H1 (cell line): ENCODE measurements at regions not wholly inside any gene's neighbourhood (a gene's known extent, or its start where the extent isn't known, plus 50 kb on each side); places are given as distances from the start of the nearest gene placed in this dataset.

Experiments used
- CTCF ChIA-PET: fragments of 300-600 bp; sonication (Branson Sonifier 250); formaldehyde crosslinking; loops from one replicate; lab custom pipeline; 2021; ENCODE audit not compliant: partially characterized antibody; lab: Charles Lee
- POLR2A ChIA-PET: fragments of 300-600 bp; sonication (Branson Sonifier 250); formaldehyde crosslinking; loops from one replicate; lab custom pipeline; 2021; ENCODE audit warnings: inconsistent platforms; ENCODE audit not compliant: partially characterized antibody; lab: Charles Lee
- DNase-seq, 2 experiments: peaks; one replicate each; pipeline versions ENCODE4 v3.0.0 to v3.0.0-alpha.2; 2010 to 2022; ENCODE audit warnings: low spot score in 2 of 2, low read depth in 1 of 2, mixed read lengths in 1 of 2
- FAIRE-seq: peaks from 2 replicates; lab custom pipeline; 2011; peaks lifted over from hg19 to GRCh38; lab: Jason Lieb, UNC
- H2AFZ ChIP-seq: 2 replicates; pipeline ENCODE4 v1.8.1; 2012; ENCODE audit warnings: low read length, inconsistent platforms
- H2AK5ac ChIP-seq: 2 replicates; pipeline ENCODE4 v1.6.1; 2013; ENCODE audit warnings: low read depth, low read length
- H2BK120ac ChIP-seq: replicated peaks from 2 replicates; pipeline ENCODE3; 2013; ENCODE audit warnings: low read depth, low read length, inconsistent platforms
- H2BK12ac ChIP-seq: 2 replicates; pipeline ENCODE4 v1.6.1; 2013; ENCODE audit warnings: low read depth, low read length
- H2BK15ac ChIP-seq: 2 replicates; pipeline ENCODE4 v1.6.1; 2013; ENCODE audit warnings: low read length
- H2BK20ac ChIP-seq: 2 replicates; pipeline ENCODE4 v1.6.1; 2013; ENCODE audit warnings: low read length
- H2BK5ac ChIP-seq: 2 replicates; pipeline ENCODE4 v1.6.1; 2013; ENCODE audit warnings: low read depth, low read length
- H3K14ac ChIP-seq: 2 replicates; pipeline ENCODE4 v1.6.1; 2013; ENCODE audit warnings: inconsistent platforms; ENCODE audit not compliant: insufficient read length
- H3K18ac ChIP-seq: 2 replicates; pipeline ENCODE4 v1.6.1; 2013; ENCODE audit warnings: low read length; ENCODE audit errors: extremely low read depth
- H3K23ac ChIP-seq: 2 replicates; pipeline ENCODE4 v1.6.1; 2013; ENCODE audit warnings: inconsistent platforms; ENCODE audit not compliant: insufficient read length
- H3K23me2 ChIP-seq: 2 replicates; pipeline ENCODE4 v1.6.1; 2013; ENCODE audit warnings: low read depth, low read length
- H3K27ac ChIP-seq: 2 replicates; pipeline ENCODE4 v1.6.1; 2011; ENCODE audit warnings: low read depth, low read length, inconsistent platforms
- H3K27me3 ChIP-seq, 4 experiments: replicated peaks in 1 of 4; 1 replicate in 1 of 4; 2 replicates in 3 of 4; pipeline versions ENCODE4 v1.6.1 to v1.8.1; 2011 to 2013; ENCODE audit warnings: low read length in 3 of 4, mild to moderate bottlenecking in 3 of 4, inconsistent platforms in 2 of 4, mixed read lengths in 2 of 4, moderate library complexity in 1 of 4; ENCODE audit not compliant: control insufficient read depth in 3 of 4, insufficient read depth in 3 of 4; ENCODE audit errors: extremely low read depth in 1 of 4
- H3K36me3 ChIP-seq, 4 experiments: 2 replicates each; pipeline versions ENCODE4 v1.6.1 to v1.8.1; 2011 to 2013; ENCODE audit warnings: mild to moderate bottlenecking in 4 of 4, low read length in 3 of 4, moderate library complexity in 2 of 4, control low read depth in 1 of 4, inconsistent platforms in 1 of 4; ENCODE audit not compliant: insufficient read depth in 4 of 4, control insufficient read depth in 2 of 4
- H3K4ac ChIP-seq: replicated peaks from 2 replicates; pipeline ENCODE3; 2013; ENCODE audit warnings: low read length, low read depth, mixed read lengths, inconsistent platforms; ENCODE audit not compliant: insufficient read length
- H3K4me1 ChIP-seq, 4 experiments: replicated peaks in 1 of 4; 1 replicate in 1 of 4; 2 replicates in 3 of 4; pipeline versions ENCODE4 v1.6.1 to v1.8.1; 2011 to 2013; ENCODE audit warnings: low read length in 3 of 4, inconsistent platforms in 2 of 4, mixed read lengths in 1 of 4; ENCODE audit not compliant: insufficient read depth in 4 of 4, control insufficient read depth in 3 of 4
- H3K4me2 ChIP-seq, 2 experiments: 2 replicates each; pipeline versions ENCODE4 v1.6.1 to v1.8.1; 2011 to 2013; ENCODE audit warnings: low read depth in 2 of 2, low read length in 2 of 2, control low read depth in 1 of 2, inconsistent platforms in 1 of 2, mild to moderate bottlenecking in 1 of 2; ENCODE audit not compliant: insufficient read depth in 1 of 2
- H3K4me3 ChIP-seq, 4 experiments: fragments of 200-600, 300-600 bp in 1 of 4; sonication (generic), shearing (Covaris generic), sonication (Bioruptor Twin) in 1 of 4; 2 replicates each; pipeline versions ENCODE4 v1.5.1 to v1.8.1; 2011 to 2016; ENCODE audit warnings: low read length in 4 of 4, low read depth in 3 of 4, control low read depth in 2 of 4, inconsistent platforms in 2 of 4, mild to moderate bottlenecking in 2 of 4, mixed read lengths in 1 of 4, moderate library complexity in 1 of 4; ENCODE audit not compliant: insufficient read depth in 2 of 4; ENCODE audit errors: extremely low read depth in 1 of 4
- H3K56ac ChIP-seq: replicated peaks from 2 replicates; pipeline ENCODE3; 2013; ENCODE audit warnings: low read depth, mild to moderate bottlenecking, mixed read lengths, low read length, inconsistent platforms; ENCODE audit not compliant: insufficient read length
- H3K79me1 ChIP-seq: 2 replicates; pipeline ENCODE4 v1.6.1; 2013; ENCODE audit warnings: low read depth, low read length, control low read depth
- H3K79me2 ChIP-seq, 2 experiments: 2 replicates each; pipeline versions ENCODE4 v1.6.1 to v1.8.1; 2012 to 2013; ENCODE audit warnings: low read length in 2 of 2, mild to moderate bottlenecking in 2 of 2, inconsistent platforms in 1 of 2; ENCODE audit not compliant: insufficient read depth in 2 of 2, control insufficient read depth in 1 of 2
- H3K9ac ChIP-seq, 4 experiments: replicated peaks in 1 of 4; 1 replicate in 1 of 4; 2 replicates in 3 of 4; pipeline versions ENCODE4 v1.6.1 to v1.8.1; 2011 to 2013; ENCODE audit warnings: low read depth in 3 of 4, low read length in 3 of 4, control low read depth in 2 of 4, mild to moderate bottlenecking in 2 of 4, moderate library complexity in 2 of 4, inconsistent platforms in 1 of 4; ENCODE audit errors: extremely low read depth in 1 of 4
- H3K9me3 ChIP-seq, 2 experiments: 2 replicates each; pipeline versions ENCODE4 v1.6.1 to v1.8.1; 2012 to 2013; ENCODE audit warnings: mild to moderate bottlenecking in 2 of 2, moderate library complexity in 2 of 2, control low read depth in 1 of 2, inconsistent platforms in 1 of 2, low read depth in 1 of 2, low read length in 1 of 2, mixed read lengths in 1 of 2; ENCODE audit not compliant: insufficient read depth in 2 of 2
- H4K20me1 ChIP-seq, 2 experiments: replicated peaks in 1 of 2; 2 replicates each; pipeline versions ENCODE3 to v1.8.1; 2011 to 2013; ENCODE audit warnings: inconsistent platforms in 2 of 2, low read length in 2 of 2, mild to moderate bottlenecking in 1 of 2; ENCODE audit not compliant: insufficient read depth in 2 of 2, control insufficient read depth in 1 of 2
- H4K5ac ChIP-seq: 2 replicates; pipeline ENCODE4 v1.6.1; 2013; ENCODE audit warnings: low read length, low read depth, mixed read lengths, inconsistent platforms; ENCODE audit not compliant: insufficient read length
- H4K8ac ChIP-seq: 2 replicates; pipeline ENCODE4 v1.8.0; 2013; ENCODE audit warnings: mild to moderate bottlenecking, moderate library complexity, low read length, inconsistent platforms; ENCODE audit not compliant: insufficient read depth; ENCODE audit errors: extremely low read depth
- H4K91ac ChIP-seq: replicated peaks from 2 replicates; pipeline ENCODE3; 2013; ENCODE audit warnings: low read length, mixed read lengths, inconsistent platforms; ENCODE audit not compliant: insufficient read length
- CBX8 ChIP-seq: fragments of 300-800, 300-1000 bp; sonication (generic); IDR thresholded peaks from 2 replicates; pipeline ENCODE4 v1.7.1; 2016; ENCODE audit warnings: low read depth, low read length, borderline replicate concordance
- CHD2 ChIP-seq: IDR thresholded peaks from 2 replicates; pipeline ENCODE4 v1.6.1; 2012; ENCODE audit warnings: low read length, improper control_type of control experiment
- WGBS, 2 experiments: shearing (Covaris generic) in 1 of 2; methylation state at CpG; one replicate each; pipeline versions ENCODE4 v1.1.6 to v1.1.7; 2013 to 2015; ENCODE audit warnings: low lambda C conversion rate in 2 of 2, mixed read lengths in 2 of 2, inconsistent platforms in 1 of 2, low coverage in 1 of 2, missing lambda C conversion rate in 1 of 2; ENCODE audit not compliant: insufficient replicate concordance in 2 of 2, insufficient coverage in 1 of 2, insufficient read length in 1 of 2; ENCODE audit errors: extremely low coverage in 1 of 2, missing lambda C conversion rate in 1 of 2; 5-methylcytosine and 5-hydroxymethylcytosine counted together
- TF ChIP-seq, protein P1 (sequence below): IDR thresholded peaks from 2 replicates; pipeline ENCODE4 v1.6.1; 2012; ENCODE audit warnings: inconsistent platforms

- no peak for FAIRE-seq
- H3K79me1 ChIP-seq: no peaks in the 10 kb centered on the region
- ChIA-PET POLR2A (no interaction called here), CTCF (interaction anchor here (1.5 to 2.6 kb wide), 3 partner anchors 10 to 86 kb away, joined by 6 to 13 read pairs (median 10); no protein-coding TSS in a partner anchor)
- H2BK12ac ChIP-seq: no peak overlapping the region
- no peak overlapping the region for H4K8ac ChIP-seq
- H3K79me2 ChIP-seq: no peaks in the 10 kb centered on the region
- DNase-seq: no peak
- TF ChIP-seq CBX8 (no peak), CHD2 (no peak)
- TF ChIP-seq, protein P1, sequence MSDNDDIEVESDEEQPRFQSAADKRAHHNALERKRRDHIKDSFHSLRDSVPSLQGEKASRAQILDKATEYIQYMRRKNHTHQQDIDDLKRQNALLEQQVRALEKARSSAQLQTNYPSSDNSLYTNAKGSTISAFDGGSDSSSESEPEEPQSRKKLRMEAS: no peak
- no peak overlapping the region for H2BK120ac ChIP-seq
- H2BK5ac ChIP-seq: no peak overlapping the region
- no peak overlapping the region for H3K56ac ChIP-seq
- H2AFZ ChIP-seq: no peak overlapping the region
- H4K5ac ChIP-seq: no peak overlapping the region
- no peak overlapping the region for H3K18ac ChIP-seq
- no peak overlapping the region for H3K23ac ChIP-seq
- H2BK20ac ChIP-seq: no peak overlapping the region
- WGBS, 2 experiments: 85% methylated on average over 3 of the region's 3 CpGs; no CpG with 5 or more reads in 1 of the 2 experiments
- H2BK15ac ChIP-seq: no peak overlapping the region
- no peak overlapping the region for H3K4ac ChIP-seq
- H2AK5ac ChIP-seq: no peak overlapping the region
- no peaks in the 10 kb centered on the region for H4K20me1 ChIP-seq
- H3K4me1 ChIP-seq: no peaks in the 10 kb centered on the region
- no peak overlapping the region for H3K14ac ChIP-seq
- H3K9ac ChIP-seq: no peak overlapping the region
- no peak overlapping the region for H4K91ac ChIP-seq
- no peak overlapping the region for H3K4me2 ChIP-seq
- H3K36me3 ChIP-seq: no peaks in the 10 kb centered on the region
- H3K9me3 ChIP-seq: no peaks in the 10 kb centered on the region
- H3K27ac ChIP-seq: no peak overlapping the region
- no peak overlapping the region for H3K4me3 ChIP-seq
- H3K27me3 ChIP-seq: no peaks in the 10 kb centered on the region
- no peaks in the 10 kb centered on the region for H3K23me2 ChIP-seq
Observed at GRCh38 chr14:76698631-76699030, 62.6 kb upstream of the VASH1 start.
